ENCODE measurements at regions not wholly inside any gene's neighbourhood (a gene's known extent, or its start where the extent isn't known, plus 50 kb on each side); places are given as distances from the start of the nearest gene placed in this dataset.

- no peak for DNase-seq (ENCODE audit: low spot score)
- no peak for TF ChIP-seq CTCF (IDR thresholded peaks at IDR 0.05)
- ATAC-seq (ENCODE audit: low FRiP score) = no peak
These were observed 1376.2 kb upstream of the CDH9 start for GRCh38 chr5:28414619-28415018.

GRCh38 chr5:28408651-28409050 lies 1370.3 kb upstream of the CDH9 start:
- ATAC-seq (ENCODE audit: low FRiP score) = no peak
- DNase-seq (ENCODE audit: low spot score) = no peak
- TF ChIP-seq CTCF (IDR thresholded peaks at IDR 0.05) = no peak

GRCh38 chr5:28408186-28408585 lies 1369.8 kb upstream of the CDH9 start:
- ATAC-seq (ENCODE audit: low FRiP score) (no peak), DNase-seq (ENCODE audit: low spot score) (no peak)
- TF ChIP-seq CTCF (IDR thresholded peaks at IDR 0.05) = no peak

- no peak for TF ChIP-seq CTCF (IDR thresholded peaks at IDR 0.05)
- no peak for DNase-seq (ENCODE audit: low spot score)
- no peak for ATAC-seq (ENCODE audit: low FRiP score)
These were observed 1366.1 kb upstream of the CDH9 start for GRCh38 chr5:28404363-28405071.

GRCh38 chr5:28403846-28404245 lies 1365.5 kb upstream of the CDH9 start:
- no peak for ATAC-seq (ENCODE audit: low FRiP score)
- no peak for DNase-seq (ENCODE audit: low spot score)
- TF ChIP-seq CTCF (IDR thresholded peaks at IDR 0.05) = no peak

GRCh38 chr5:28402590-28403301 lies 1364.4 kb upstream of the CDH9 start:
- ATAC-seq (ENCODE audit: low FRiP score) = no peak
- no peak for DNase-seq (ENCODE audit: low spot score)
- TF ChIP-seq CTCF (IDR thresholded peaks at IDR 0.05) = no peak

GRCh38 chr5:28400076-28400475 lies 1361.7 kb upstream of the CDH9 start:
- DNase-seq (ENCODE audit: low spot score) = no peak
- TF ChIP-seq CTCF (IDR thresholded peaks at IDR 0.05) = no peak
- ATAC-seq (ENCODE audit: low FRiP score) = no peak
